ENCODE measurements at regions not wholly inside any gene's neighbourhood (a gene's known extent, or its start where the extent isn't known, plus 50 kb on each side); places are given as distances from the start of the nearest gene placed in this dataset.

DNA sequence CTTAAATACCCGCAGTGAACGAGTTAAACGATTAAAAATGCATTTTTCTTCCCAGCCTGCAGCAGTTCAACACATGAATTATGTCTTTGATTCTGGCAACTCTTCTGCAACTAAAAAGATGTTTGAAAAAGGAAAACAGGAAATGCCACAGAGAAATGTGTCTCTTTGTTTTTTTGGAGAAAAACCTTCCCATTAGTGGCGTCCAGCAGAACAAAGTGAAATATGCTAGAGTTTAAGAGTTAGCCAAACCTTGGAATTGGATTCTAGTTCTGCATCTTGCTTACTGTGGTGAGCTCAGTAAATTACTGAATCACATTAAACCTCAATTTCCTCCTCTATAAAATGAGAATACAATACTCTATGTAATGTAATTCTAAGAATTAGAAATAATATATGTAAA, 900.2 kb upstream of the ACVR2A start:
- CTCF ChIA-PET: no interaction called here
- DNase-seq (no peak), ATAC-seq (ENCODE audit: low read depth) (no peak)
- H3K36me3 Mint-ChIP-seq (ENCODE audit: low read depth): no peaks in the 10 kb centered on the region
- no peak overlapping the region for H3K4me3 Mint-ChIP-seq
- TF ChIP-seq, protein P1, sequence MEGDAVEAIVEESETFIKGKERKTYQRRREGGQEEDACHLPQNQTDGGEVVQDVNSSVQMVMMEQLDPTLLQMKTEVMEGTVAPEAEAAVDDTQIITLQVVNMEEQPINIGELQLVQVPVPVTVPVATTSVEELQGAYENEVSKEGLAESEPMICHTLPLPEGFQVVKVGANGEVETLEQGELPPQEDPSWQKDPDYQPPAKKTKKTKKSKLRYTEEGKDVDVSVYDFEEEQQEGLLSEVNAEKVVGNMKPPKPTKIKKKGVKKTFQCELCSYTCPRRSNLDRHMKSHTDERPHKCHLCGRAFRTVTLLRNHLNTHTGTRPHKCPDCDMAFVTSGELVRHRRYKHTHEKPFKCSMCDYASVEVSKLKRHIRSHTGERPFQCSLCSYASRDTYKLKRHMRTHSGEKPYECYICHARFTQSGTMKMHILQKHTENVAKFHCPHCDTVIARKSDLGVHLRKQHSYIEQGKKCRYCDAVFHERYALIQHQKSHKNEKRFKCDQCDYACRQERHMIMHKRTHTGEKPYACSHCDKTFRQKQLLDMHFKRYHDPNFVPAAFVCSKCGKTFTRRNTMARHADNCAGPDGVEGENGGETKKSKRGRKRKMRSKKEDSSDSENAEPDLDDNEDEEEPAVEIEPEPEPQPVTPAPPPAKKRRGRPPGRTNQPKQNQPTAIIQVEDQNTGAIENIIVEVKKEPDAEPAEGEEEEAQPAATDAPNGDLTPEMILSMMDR (IDR thresholded peaks at IDR 0.05): no peak
- intact Hi-C loops (cut with micrococcal nuclease): no loop called here
- no peaks in the 10 kb centered on the region for H3K4me1 Mint-ChIP-seq
- H3K9me3 Mint-ChIP-seq: no peaks in the 10 kb centered on the region
- POLR2A ChIA-PET: no interaction called here
- H3K27ac Mint-ChIP-seq: no peak overlapping the region
- H3K27me3 Mint-ChIP-seq: no peaks in the 10 kb centered on the region

DNA sequence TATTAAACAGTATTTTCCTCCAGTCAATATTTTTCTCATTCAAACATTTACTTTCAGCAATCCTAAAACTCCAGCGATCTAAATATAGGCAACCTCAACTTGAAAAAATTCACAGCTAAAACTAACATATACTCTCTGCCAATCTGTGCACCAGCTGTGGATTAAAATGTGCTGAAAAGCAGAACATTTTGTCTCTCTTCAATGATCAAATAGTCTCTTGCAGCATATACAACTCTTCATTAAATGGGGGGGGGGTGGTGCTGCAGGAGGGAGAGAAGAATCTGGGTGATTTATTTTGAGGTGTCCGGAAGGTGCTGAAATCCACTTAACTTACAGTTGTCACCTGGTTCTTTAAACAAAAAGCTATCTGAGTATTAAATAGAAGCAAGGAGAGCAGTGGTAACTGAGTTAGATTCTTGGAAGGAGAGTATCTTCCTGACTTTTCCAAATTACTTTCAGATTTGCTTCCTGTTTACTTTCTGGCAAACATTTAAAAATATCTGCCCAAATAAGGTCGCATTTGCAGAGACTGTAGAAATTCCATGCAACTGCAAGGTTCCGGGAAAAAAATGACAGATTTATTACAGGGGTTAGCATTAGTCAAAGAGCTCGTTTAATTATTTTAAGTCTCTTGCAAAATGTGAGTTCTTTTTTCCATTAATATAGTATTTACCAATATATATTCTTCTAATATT, 904.7 kb upstream of the ACVR2A start:
- no peak overlapping the region for H3K4me3 Mint-ChIP-seq
- POLR2A ChIA-PET: no interaction called here
- no peak for ATAC-seq (ENCODE audit: low read depth)
- no peaks in the 10 kb centered on the region for H3K36me3 Mint-ChIP-seq (ENCODE audit: low read depth)
- no peaks in the 10 kb centered on the region for H3K9me3 Mint-ChIP-seq
- H3K27me3 Mint-ChIP-seq: no peaks in the 10 kb centered on the region
- DNase-seq: no peak
- CTCF ChIA-PET: no interaction called here
- intact Hi-C loops (cut with micrococcal nuclease): no loop called here
- H3K27ac Mint-ChIP-seq: no peak overlapping the region
- H3K4me1 Mint-ChIP-seq: no peaks in the 10 kb centered on the region
- TF ChIP-seq, protein P1 (IDR thresholded peaks at IDR 0.05): no peak

DNA sequence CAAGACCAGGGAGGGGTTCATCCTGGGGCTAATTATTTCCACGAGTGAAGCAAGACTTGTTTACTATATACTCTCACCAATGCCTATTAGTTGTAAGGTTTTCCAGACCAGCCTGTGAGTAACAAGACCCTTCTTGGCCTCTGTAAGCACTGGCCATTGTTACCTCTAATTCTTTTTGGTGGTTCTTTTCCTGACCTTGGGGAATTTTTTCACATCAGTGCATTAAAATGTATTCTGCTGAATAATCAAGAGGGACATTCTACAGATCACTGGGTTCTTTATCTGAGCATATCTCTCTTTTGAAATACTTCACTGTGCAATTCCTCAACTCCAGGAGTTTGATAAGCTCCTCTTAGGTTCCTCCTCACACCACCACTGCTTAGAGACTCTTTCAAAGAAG, 909.9 kb upstream of the ACVR2A start:
- Mint-ChIP-seq H3K27ac (no peak overlapping the region), H3K36me3 (ENCODE audit: low read depth) (no peaks in the 10 kb centered on the region), H3K4me1 (no peaks in the 10 kb centered on the region), H3K27me3 (no peaks in the 10 kb centered on the region), H3K4me3 (no peak overlapping the region), H3K9me3 (peaks cover 12% of the 10 kb centered on the region)
- intact Hi-C loops (cut with micrococcal nuclease): no loop called here
- ATAC-seq (ENCODE audit: low read depth): no peak
- ChIA-PET POLR2A (no interaction called here), CTCF (no interaction called here)
- TF ChIP-seq, protein P1 (IDR thresholded peaks at IDR 0.05): no peak
- no peak for DNase-seq

DNA sequence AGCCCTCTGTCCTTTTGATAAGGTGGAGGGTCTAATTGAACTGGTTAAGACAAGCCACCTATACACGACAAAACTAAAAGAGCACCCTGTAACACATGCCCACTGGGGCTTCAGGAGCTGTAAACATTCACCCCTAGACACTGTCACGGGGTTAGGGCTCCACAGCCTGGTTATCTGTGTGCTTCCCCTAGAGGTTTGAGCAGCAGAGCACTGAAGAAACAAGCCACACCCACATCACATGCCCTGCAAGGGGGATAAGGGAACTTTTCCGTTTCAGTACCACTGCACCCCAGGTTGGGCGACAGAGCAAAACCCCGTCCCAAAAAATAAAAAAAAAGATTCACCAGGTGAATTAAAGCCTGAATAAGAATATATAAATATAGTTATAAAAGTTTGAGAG, 913.7 kb upstream of the ACVR2A start:
- TF ChIP-seq, protein P1 (IDR thresholded peaks at IDR 0.05): no peak
- CTCF ChIA-PET: no interaction called here
- peaks cover 12% of the 10 kb centered on the region for H3K9me3 Mint-ChIP-seq
- H3K27me3 Mint-ChIP-seq: no peaks in the 10 kb centered on the region
- DNase-seq: no peak
- H3K4me3 Mint-ChIP-seq: no peak overlapping the region
- POLR2A ChIA-PET: no interaction called here
- ATAC-seq (ENCODE audit: low read depth): peak; percentile 28
- intact Hi-C loops (cut with micrococcal nuclease): no loop called here
- H3K27ac Mint-ChIP-seq: no peak overlapping the region
- H3K36me3 Mint-ChIP-seq (ENCODE audit: low read depth): no peaks in the 10 kb centered on the region
- H3K4me1 Mint-ChIP-seq: no peaks in the 10 kb centered on the region

DNA sequence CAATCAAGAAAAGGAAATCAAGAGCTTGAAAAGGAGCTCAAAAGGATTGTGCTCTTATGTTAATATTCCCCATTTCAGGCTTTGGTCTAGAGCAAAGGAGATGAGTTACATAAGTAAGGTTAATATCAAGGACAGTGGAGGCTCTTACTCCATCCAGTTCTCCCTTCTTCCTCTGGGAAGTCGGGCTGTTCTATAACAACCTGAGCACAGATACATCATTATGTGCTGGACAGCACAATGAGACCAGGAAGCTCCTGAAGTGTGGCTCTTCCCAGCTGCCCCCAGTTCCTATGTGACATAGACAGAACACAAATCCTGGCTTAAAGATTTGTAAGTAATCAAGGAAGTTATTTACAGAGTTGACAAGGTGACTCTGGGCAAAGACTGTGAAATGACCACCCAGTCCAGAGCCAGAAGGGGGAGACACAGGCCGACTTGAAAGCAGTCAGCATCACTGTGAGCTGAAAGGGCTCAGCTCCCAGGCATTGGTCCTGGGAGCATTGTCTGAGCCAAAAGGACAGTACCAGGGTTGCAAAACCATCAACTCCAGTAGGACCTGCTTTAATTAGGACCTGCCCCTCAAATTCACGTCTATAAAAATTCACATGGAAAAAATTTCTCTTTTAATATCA, 917.6 kb upstream of the ACVR2A start:
- Mint-ChIP-seq H3K27ac (no peak overlapping the region), H3K4me1 (no peaks in the 10 kb centered on the region), H3K4me3 (no peak overlapping the region), H3K9me3 (no peaks in the 10 kb centered on the region), H3K27me3 (no peaks in the 10 kb centered on the region), H3K36me3 (ENCODE audit: low read depth) (no peaks in the 10 kb centered on the region)
- ChIA-PET POLR2A (no interaction called here), CTCF (no interaction called here)
- intact Hi-C loops (cut with micrococcal nuclease): loop anchor here (5.0 kb wide), 1 partner anchor 985 kb away; no protein-coding TSS in a partner anchor
- DNase-seq: no peak
- ATAC-seq (ENCODE audit: low read depth): no peak
- TF ChIP-seq, protein P1 (IDR thresholded peaks at IDR 0.05): no peak
